Stomach (tissue), 4 donors: ENCODE measurements at regions not wholly inside any gene's neighbourhood (a gene's known extent, or its start where the extent isn't known, plus 50 kb on each side); places are given as distances from the start of the nearest gene placed in this dataset.

Experiments
- EP300 ChIP-seq: sonication (generic); formaldehyde crosslinking; IDR thresholded peaks from one replicate; pipeline ENCODE4 v1.6.1; 2017; ENCODE audit warnings: antibody characterized with exemption
- POLR2AphosphoS5 ChIP-seq, 3 donors: sonication (generic); formaldehyde crosslinking; IDR thresholded peaks; one replicate each; pipeline ENCODE4 v1.6.1; 2016; ENCODE audit warnings: antibody characterized with exemption in 3 of 3
- TF ChIP-seq, protein P1 (sequence below), 7 experiments: fragments of 450-650 bp in 4 of 7; fragments of 200-600 bp in 3 of 7; sonication (generic) in 3 of 7; IDR thresholded peaks; one replicate each; pipeline ENCODE4 v1.5.1; 2016 to 2019; ENCODE audit warnings: antibody characterized with exemption in 7 of 7, control low read depth in 2 of 7, mild to moderate bottlenecking in 1 of 7

DNA sequence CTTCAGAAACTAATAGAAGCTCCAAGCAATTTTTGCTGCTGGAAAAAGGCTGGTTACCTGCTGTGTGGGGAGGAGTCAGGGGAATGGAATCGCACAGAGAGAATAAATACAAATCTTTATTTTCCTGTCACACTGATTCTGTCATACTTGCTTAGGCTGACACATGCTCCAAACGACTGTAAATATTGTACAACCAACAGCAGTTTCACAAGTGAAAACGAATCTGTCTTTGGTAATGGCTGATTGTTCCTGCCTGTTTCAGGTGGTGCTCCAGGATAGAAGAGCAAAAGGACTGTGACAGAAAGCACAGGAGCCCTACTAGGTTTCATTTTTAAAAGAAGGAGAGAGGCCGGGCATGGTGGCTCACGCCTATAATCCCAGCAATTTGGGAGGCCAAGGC lies 125.5 kb upstream of the DCLK2 start:
- TF ChIP-seq, protein P1, sequence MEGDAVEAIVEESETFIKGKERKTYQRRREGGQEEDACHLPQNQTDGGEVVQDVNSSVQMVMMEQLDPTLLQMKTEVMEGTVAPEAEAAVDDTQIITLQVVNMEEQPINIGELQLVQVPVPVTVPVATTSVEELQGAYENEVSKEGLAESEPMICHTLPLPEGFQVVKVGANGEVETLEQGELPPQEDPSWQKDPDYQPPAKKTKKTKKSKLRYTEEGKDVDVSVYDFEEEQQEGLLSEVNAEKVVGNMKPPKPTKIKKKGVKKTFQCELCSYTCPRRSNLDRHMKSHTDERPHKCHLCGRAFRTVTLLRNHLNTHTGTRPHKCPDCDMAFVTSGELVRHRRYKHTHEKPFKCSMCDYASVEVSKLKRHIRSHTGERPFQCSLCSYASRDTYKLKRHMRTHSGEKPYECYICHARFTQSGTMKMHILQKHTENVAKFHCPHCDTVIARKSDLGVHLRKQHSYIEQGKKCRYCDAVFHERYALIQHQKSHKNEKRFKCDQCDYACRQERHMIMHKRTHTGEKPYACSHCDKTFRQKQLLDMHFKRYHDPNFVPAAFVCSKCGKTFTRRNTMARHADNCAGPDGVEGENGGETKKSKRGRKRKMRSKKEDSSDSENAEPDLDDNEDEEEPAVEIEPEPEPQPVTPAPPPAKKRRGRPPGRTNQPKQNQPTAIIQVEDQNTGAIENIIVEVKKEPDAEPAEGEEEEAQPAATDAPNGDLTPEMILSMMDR (IDR thresholded peaks at IDR 0.05) = no peak
- TF ChIP-seq EP300 (no peak), POLR2AphosphoS5 (IDR thresholded peaks at IDR 0.05) (no peak)
